ENCODE measurements at regions not wholly inside any gene's neighbourhood (a gene's known extent, or its start where the extent isn't known, plus 50 kb on each side); places are given as distances from the start of the nearest gene placed in this dataset.

GRCh38 chr3:18657858-18658820 lies 233.0 kb upstream of the SATB1 start:
- POLR2A ChIA-PET: no interaction called here
- Histone ChIP-seq H3K36me3 (ENCODE audit: control insufficient read depth in 2 of 2, insufficient read depth in 1 of 2, low read length in 2 of 2) (no peaks in the 10 kb centered on the region), H3K4me3 (ENCODE audit: low read depth, low read length) (no peak overlapping the region), H3K4me1 (ENCODE audit: control insufficient read depth, insufficient read depth, low read length) (no peaks in the 10 kb centered on the region), H3K27ac (ENCODE audit: extremely low read depth, low read depth, low read length) (no peak overlapping the region), H3K9me3 (ENCODE audit: control insufficient read depth, insufficient read depth, low read depth, low read length) (no peaks in the 10 kb centered on the region)
- TF ChIP-seq ZNF302 (tag by site-specific recombination; IDR thresholded peaks at IDR 0.05; ENCODE audit: low read depth) (no peak), ZNF354C (tag by site-specific recombination; IDR thresholded peaks at IDR 0.05; ENCODE audit: borderline replicate concordance, low read depth) (no peak), ZNF664 (tag by site-specific recombination; IDR thresholded peaks at IDR 0.05) (no peak)
- CTCF ChIA-PET: interaction anchor here (0.7 kb wide), 1 partner anchor 231 kb away, joined by 4 read pairs; no protein-coding TSS in a partner anchor

- no peak overlapping the region for H3K27ac ChIP-seq (ENCODE audit: extremely low read depth, low read depth, low read length)
- no peaks in the 10 kb centered on the region for H3K9me3 ChIP-seq (ENCODE audit: control insufficient read depth, insufficient read depth, low read depth, low read length)
- TF ChIP-seq ZNF645 (tag by site-specific recombination; IDR thresholded peaks at IDR 0.05) (no peak), ZFHX2 (tag by site-specific recombination; conservative IDR thresholded peaks at IDR 0.05) (no peak), ZNF548 (tag by site-specific recombination; IDR thresholded peaks at IDR 0.05) (no peak), ZNF174 (tag by site-specific recombination; IDR thresholded peaks at IDR 0.05) (no peak), ZNF354C (tag by site-specific recombination; IDR thresholded peaks at IDR 0.05; ENCODE audit: borderline replicate concordance, low read depth) (no peak), BCL6B (tag by site-specific recombination; IDR thresholded peaks at IDR 0.05) (no peak), ZNF223 (tag by site-specific recombination; IDR thresholded peaks at IDR 0.05) (no peak), ZNF24 (tag by site-specific recombination; IDR thresholded peaks at IDR 0.05) (no peak), MYNN (tag by site-specific recombination; IDR thresholded peaks at IDR 0.05; ENCODE audit: borderline replicate concordance) (no peak), ZNF10 (tag by site-specific recombination; IDR thresholded peaks at IDR 0.05) (no peak), SALL2 (tag by site-specific recombination; IDR thresholded peaks at IDR 0.05; ENCODE audit: borderline replicate concordance) (no peak), ZNF266 (tag by site-specific recombination; IDR thresholded peaks at IDR 0.05; ENCODE audit: low read depth) (no peak), ZNF571 (tag by site-specific recombination; IDR thresholded peaks at IDR 0.05) (no peak), ZNF621 (tag by site-specific recombination; IDR thresholded peaks at IDR 0.05) (no peak)
- CTCF ChIA-PET: interaction anchor here (0.7 kb wide), 1 partner anchor 596 kb away, joined by 4 read pairs; no protein-coding TSS in a partner anchor
- no peaks in the 10 kb centered on the region for H3K36me3 ChIP-seq (ENCODE audit: control insufficient read depth in 2 of 2, insufficient read depth in 1 of 2, low read length in 2 of 2)
- H3K4me3 ChIP-seq (ENCODE audit: low read depth, low read length): no peak overlapping the region
- POLR2A ChIA-PET: no interaction called here
- H3K4me1 ChIP-seq (ENCODE audit: control insufficient read depth, insufficient read depth, low read length): no peaks in the 10 kb centered on the region
These were observed 231.7 kb upstream of the SATB1 start for GRCh38 chr3:18656866-18657265.

- no peaks in the 10 kb centered on the region for H3K36me3 ChIP-seq (ENCODE audit: control insufficient read depth in 2 of 2, insufficient read depth in 1 of 2, low read length in 2 of 2)
- H3K4me3 ChIP-seq (ENCODE audit: low read depth, low read length): no peak overlapping the region
- no peak overlapping the region for H3K27ac ChIP-seq (ENCODE audit: extremely low read depth, low read depth, low read length)
- POLR2A ChIA-PET: no interaction called here
- CTCF ChIA-PET: no interaction called here
- no peaks in the 10 kb centered on the region for H3K4me1 ChIP-seq (ENCODE audit: control insufficient read depth, insufficient read depth, low read length)
- H3K9me3 ChIP-seq (ENCODE audit: control insufficient read depth, insufficient read depth, low read depth, low read length): no peaks in the 10 kb centered on the region
- TF ChIP-seq ZFP41 (tag by site-specific recombination; IDR thresholded peaks at IDR 0.05; ENCODE audit: borderline replicate concordance): no peak
- no peak for TF ChIP-seq ZNF391 (tag by site-specific recombination; IDR thresholded peaks at IDR 0.05; ENCODE audit: borderline replicate concordance, low read depth)
- no peak for TF ChIP-seq ZNF549 (tag by site-specific recombination; IDR thresholded peaks at IDR 0.05)
- TF ChIP-seq FEZF1 (tag by site-specific recombination; IDR thresholded peaks at IDR 0.05): no peak
- no peak for TF ChIP-seq BCL11B (tag by site-specific recombination; IDR thresholded peaks at IDR 0.05; ENCODE audit: low read depth)
- TF ChIP-seq ZNF366 (tag by site-specific recombination; conservative IDR thresholded peaks at IDR 0.05): no peak
- TF ChIP-seq SCRT1 (tag by site-specific recombination; IDR thresholded peaks at IDR 0.05; ENCODE audit: borderline replicate concordance): no peak
- TF ChIP-seq ZNF837 (tag by site-specific recombination; IDR thresholded peaks at IDR 0.05): no peak
- TF ChIP-seq ELK4 (IDR thresholded peaks at IDR 0.05; ENCODE audit: borderline replicate concordance, low read depth, low read length): no peak
- TF ChIP-seq ZNF211 (tag by site-specific recombination; IDR thresholded peaks at IDR 0.05; ENCODE audit: low read depth): no peak
- TF ChIP-seq ZNF791 (tag by site-specific recombination; IDR thresholded peaks at IDR 0.05): no peak
- TF ChIP-seq REPIN1 (tag by site-specific recombination; IDR thresholded peaks at IDR 0.05; ENCODE audit: low read depth): no peak
- TF ChIP-seq ZEB2 (tag by site-specific recombination; IDR thresholded peaks at IDR 0.05): no peak
- TF ChIP-seq IKZF3 (tag by site-specific recombination; IDR thresholded peaks at IDR 0.05): no peak
These were observed 231.3 kb upstream of the SATB1 start for GRCh38 chr3:18656410-18656809.

Measured in HEK293 (cell line).